Mesendoderm (in vitro differentiated cells): ENCODE measurements at regions not wholly inside any gene's neighbourhood (a gene's known extent, or its start where the extent isn't known, plus 50 kb on each side); places are given as distances from the start of the nearest gene placed in this dataset.
A peak's percentile ranks its signal among the peaks of the same experiment; 100 is the strongest.

Source experiments
- DNase-seq: peaks from one replicate; pipeline ENCODE4 v3.0.0; 2013
- H2AK5ac ChIP-seq: 2 replicates; pipeline ENCODE4 v1.6.1; 2013; ENCODE audit warnings: low read length, inconsistent platforms
- H2BK120ac ChIP-seq: 2 replicates; pipeline ENCODE4 v1.6.1; 2013; ENCODE audit warnings: low read depth, mild to moderate bottlenecking, low read length, moderate library complexity, mixed read lengths
- H2BK15ac ChIP-seq: replicated peaks from 2 replicates; pipeline ENCODE4 v1.6.1; 2013; ENCODE audit warnings: low read depth, mild to moderate bottlenecking, moderate library complexity
- H2BK5ac ChIP-seq: 2 replicates; pipeline ENCODE4 v1.6.1; 2013; ENCODE audit warnings: low read length, inconsistent platforms
- H3K18ac ChIP-seq: 2 replicates; pipeline ENCODE4 v1.6.1; 2013; ENCODE audit warnings: mild to moderate bottlenecking, low read length, mixed read lengths
- H3K23ac ChIP-seq: one replicate; pipeline ENCODE4 v1.6.1; 2013; ENCODE audit warnings: low read length
- H3K27ac ChIP-seq: 2 replicates; pipeline ENCODE4 v1.5.1; 2013; ENCODE audit warnings: low read depth, mild to moderate bottlenecking, inconsistent platforms, low read length, moderate library complexity
- H3K27me3 ChIP-seq: 2 replicates; pipeline ENCODE4 v1.6.1; 2013; ENCODE audit warnings: low read length, control low read depth, mild to moderate bottlenecking, inconsistent platforms; ENCODE audit not compliant: insufficient read depth, poor library complexity
- H3K36me3 ChIP-seq: 2 replicates; pipeline ENCODE4 v1.6.1; 2013; ENCODE audit warnings: low read length, inconsistent platforms; ENCODE audit not compliant: control insufficient read depth, insufficient read depth
- H3K4ac ChIP-seq: one replicate; pipeline ENCODE4 v1.6.1; 2013; ENCODE audit warnings: low read depth, mild to moderate bottlenecking, low read length, moderate library complexity
- H3K4me1 ChIP-seq: 2 replicates; pipeline ENCODE4 v1.6.1; 2013; ENCODE audit warnings: low read depth, low read length, inconsistent platforms; ENCODE audit not compliant: control insufficient read depth
- H3K4me2 ChIP-seq: 2 replicates; pipeline ENCODE4 v1.6.1; 2013; ENCODE audit warnings: low read length
- H3K4me3 ChIP-seq: 2 replicates; pipeline ENCODE4 v1.5.1; 2013; ENCODE audit warnings: mild to moderate bottlenecking, low read length
- H3K56ac ChIP-seq: one replicate; pipeline ENCODE4 v1.6.1; 2013; ENCODE audit warnings: low read length
- H3K79me1 ChIP-seq: 2 replicates; pipeline ENCODE4 v1.6.1; 2013; ENCODE audit warnings: low read length, inconsistent platforms
- H3K79me2 ChIP-seq: 2 replicates; pipeline ENCODE4 v1.6.1; 2013; ENCODE audit warnings: mild to moderate bottlenecking, low read length; ENCODE audit not compliant: control insufficient read depth, insufficient read depth
- H3K9ac ChIP-seq: 2 replicates; pipeline ENCODE4 v1.6.1; 2013; ENCODE audit warnings: low read length, inconsistent platforms
- H4K5ac ChIP-seq: one replicate; pipeline ENCODE4 v1.6.1; 2013; ENCODE audit warnings: low read length
- H4K8ac ChIP-seq: one replicate; pipeline ENCODE4 v1.6.1; 2013; ENCODE audit warnings: low read depth, mild to moderate bottlenecking, control low read depth, low read length, moderate library complexity
- WGBS: extraction: QIAGEN DNeasy Blood & Tissue Kit; methylation state at CpG from one replicate; pipeline ENCODE4 v1.1.7; 2013; ENCODE audit warnings: low lambda C conversion rate, missing lambda C conversion rate; ENCODE audit not compliant: insufficient coverage; ENCODE audit errors: extremely low coverage; 5-methylcytosine and 5-hydroxymethylcytosine counted together

DNA sequence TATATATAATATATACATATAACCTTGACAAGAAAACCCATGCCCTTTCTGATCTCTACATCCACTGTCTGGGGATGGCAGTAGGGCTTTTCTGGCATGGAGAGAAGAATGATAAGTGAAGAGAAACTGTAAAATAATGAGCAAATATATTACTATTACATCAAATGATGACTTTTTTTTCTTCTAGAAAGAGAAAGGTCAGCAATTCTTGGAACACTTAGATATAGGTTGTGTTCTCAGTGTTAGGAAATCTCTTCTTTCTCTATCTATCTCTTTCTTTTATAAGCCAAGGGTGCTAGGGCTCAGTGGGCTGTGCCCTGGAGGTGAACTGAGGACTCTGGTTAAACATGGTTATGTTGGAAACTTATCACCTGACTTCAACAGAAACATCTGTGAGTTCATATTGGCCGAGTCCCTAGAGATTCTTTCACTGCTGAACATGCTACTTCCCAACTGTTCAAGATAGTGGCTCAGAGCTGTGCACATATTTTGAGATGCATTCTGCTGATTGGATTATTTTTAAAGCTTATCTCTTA is 265.1 kb downstream of the GBA3 start:
- Histone ChIP-seq H3K36me3 (no peaks in the 10 kb centered on the region), H2BK120ac (no peak overlapping the region), H3K4me2 (no peak overlapping the region), H3K27ac (no peak overlapping the region), H4K8ac (no peak overlapping the region), H3K4me3 (no peak overlapping the region), H3K56ac (no peak overlapping the region), H3K79me2 (no peaks in the 10 kb centered on the region), H3K4me1 (no peaks in the 10 kb centered on the region), H3K9ac (no peak overlapping the region), H2AK5ac (no peak overlapping the region), H3K4ac (no peak overlapping the region), H3K79me1 (no peaks in the 10 kb centered on the region), H2BK15ac (no peak overlapping the region), H4K5ac (no peak overlapping the region), H3K18ac (no peak overlapping the region), H3K23ac (no peak overlapping the region), H3K27me3 (no peaks in the 10 kb centered on the region), H2BK5ac (no peak overlapping the region)
- no CpG with 5 or more reads among the region's 1 CpG for WGBS
- DNase-seq, result no peak

- Histone ChIP-seq H4K8ac (no peak overlapping the region), H3K23ac (no peak overlapping the region), H3K4me2 (no peak overlapping the region), H2BK5ac (no peak overlapping the region), H2BK120ac (no peak overlapping the region), H3K79me1 (no peaks in the 10 kb centered on the region), H3K27ac (no peak overlapping the region), H3K4me3 (no peak overlapping the region), H3K9ac (no peak overlapping the region), H2AK5ac (no peak overlapping the region), H3K18ac (no peak overlapping the region), H3K4me1 (no peaks in the 10 kb centered on the region), H3K56ac (no peak overlapping the region), H3K36me3 (no peaks in the 10 kb centered on the region), H2BK15ac (no peak overlapping the region), H3K27me3 (no peaks in the 10 kb centered on the region), H4K5ac (no peak overlapping the region), H3K79me2 (no peaks in the 10 kb centered on the region), H3K4ac (no peak overlapping the region)
- no peak for DNase-seq
- WGBS, result no CpG with 5 or more reads among the region's 6 CpGs
Measured at GRCh38 chr4:22949161-22949855, 256.6 kb downstream of the GBA3 start.

- no peak overlapping the region for H3K4ac ChIP-seq
- no CpG with 5 or more reads among the region's 5 CpGs for WGBS
- H3K18ac ChIP-seq, result no peak overlapping the region
- H3K4me3 ChIP-seq, result no peak overlapping the region
- H3K36me3 ChIP-seq, result no peaks in the 10 kb centered on the region
- H2AK5ac ChIP-seq, result no peak overlapping the region
- no peak overlapping the region for H2BK120ac ChIP-seq
- no peak overlapping the region for H3K23ac ChIP-seq
- H3K56ac ChIP-seq, result no peak overlapping the region
- no peak overlapping the region for H2BK15ac ChIP-seq
- H3K27me3 ChIP-seq, result no peaks in the 10 kb centered on the region
- H4K5ac ChIP-seq, result no peak overlapping the region
- no peaks in the 10 kb centered on the region for H3K79me1 ChIP-seq
- no peak for DNase-seq
- H3K27ac ChIP-seq, result no peak overlapping the region
- H4K8ac ChIP-seq, result no peak overlapping the region
- H3K9ac ChIP-seq, result no peak overlapping the region
- no peak overlapping the region for H2BK5ac ChIP-seq
- H3K4me1 ChIP-seq, result no peaks in the 10 kb centered on the region
- no peak overlapping the region for H3K4me2 ChIP-seq
- H3K79me2 ChIP-seq, result no peaks in the 10 kb centered on the region
Measured at GRCh38 chr4:22947851-22948250, 255.1 kb downstream of the GBA3 start.

DNA sequence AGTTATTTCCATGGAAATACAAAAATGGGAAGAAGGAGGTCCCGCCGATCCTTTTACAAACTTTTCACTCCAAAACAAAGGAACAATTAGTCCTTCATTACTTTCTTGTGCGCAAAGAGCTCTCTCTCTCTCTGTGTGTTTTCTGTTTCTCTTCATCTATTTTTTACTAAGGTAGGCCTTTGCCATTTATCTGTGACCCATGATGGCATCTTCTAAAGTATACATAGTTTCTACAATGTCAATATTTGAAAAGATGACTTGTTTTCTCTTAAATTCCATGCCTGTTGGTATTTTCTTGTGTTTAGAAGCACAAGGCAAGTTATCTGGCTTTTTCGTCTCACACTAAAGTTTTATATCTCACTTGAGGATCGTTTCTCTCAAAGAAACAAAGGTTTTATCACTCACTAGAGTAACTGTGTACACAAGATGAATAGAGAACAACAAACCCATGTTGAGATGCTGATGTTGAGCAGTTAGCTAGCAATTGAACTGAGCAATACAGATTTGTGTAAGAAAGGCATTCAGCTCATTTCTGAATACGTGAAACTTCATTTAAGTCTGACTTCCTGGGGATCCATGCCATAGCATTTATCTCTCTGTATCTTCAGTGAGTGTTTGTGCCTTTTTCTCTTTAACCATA is 250.3 kb downstream of the GBA3 start:
- no peak overlapping the region for H3K56ac ChIP-seq
- H3K4me3 ChIP-seq, result no peak overlapping the region
- no peak overlapping the region for H2BK15ac ChIP-seq
- no peak overlapping the region for H3K27ac ChIP-seq
- H4K8ac ChIP-seq, result no peak overlapping the region
- H4K5ac ChIP-seq, result no peak overlapping the region
- H3K27me3 ChIP-seq, result no peaks in the 10 kb centered on the region
- no peak overlapping the region for H3K4me2 ChIP-seq
- H3K9ac ChIP-seq, result no peak overlapping the region
- no peaks in the 10 kb centered on the region for H3K4me1 ChIP-seq
- no CpG with 5 or more reads among the region's 6 CpGs for WGBS
- H3K79me1 ChIP-seq, result no peaks in the 10 kb centered on the region
- no peak overlapping the region for H3K4ac ChIP-seq
- H2AK5ac ChIP-seq, result no peak overlapping the region
- no peak overlapping the region for H3K18ac ChIP-seq
- no peak overlapping the region for H2BK120ac ChIP-seq
- DNase-seq, result peak; percentile 31
- no peak overlapping the region for H2BK5ac ChIP-seq
- no peak overlapping the region for H3K23ac ChIP-seq
- H3K79me2 ChIP-seq, result no peaks in the 10 kb centered on the region
- no peaks in the 10 kb centered on the region for H3K36me3 ChIP-seq

DNA sequence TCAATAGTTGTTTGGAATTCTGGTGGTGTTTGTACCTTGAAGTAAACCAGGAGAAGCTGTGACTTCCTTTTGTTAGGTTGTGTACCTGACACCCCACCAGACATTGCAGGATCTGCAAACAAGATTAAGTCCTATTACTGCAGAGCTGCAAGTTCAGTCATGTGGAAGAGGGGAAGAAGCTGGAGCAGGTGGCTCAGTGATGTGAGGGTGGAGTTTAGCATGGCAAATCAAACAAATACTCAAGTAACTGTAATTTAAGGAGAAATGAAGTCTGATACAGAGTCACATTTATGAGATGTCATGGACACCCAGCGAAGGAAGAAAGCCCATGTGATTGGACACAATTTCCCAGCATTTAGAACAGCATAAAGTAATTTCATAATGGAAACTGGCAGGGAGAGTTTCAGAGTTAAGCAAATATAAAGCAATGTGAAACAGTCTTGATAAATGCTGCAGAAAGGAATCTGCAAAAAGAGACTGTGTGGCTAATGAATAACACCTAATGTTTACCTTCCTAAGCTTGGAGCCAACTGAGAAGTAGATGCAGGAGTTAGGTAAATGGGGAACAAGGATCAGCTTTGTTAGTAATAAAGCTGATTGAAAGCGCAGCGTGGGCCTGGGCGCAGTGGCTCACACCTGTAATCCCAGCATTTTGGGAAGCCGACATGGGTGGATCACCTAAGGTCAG is 249.1 kb downstream of the GBA3 start:
- no peak overlapping the region for H3K4me2 ChIP-seq
- H3K9ac ChIP-seq, result no peak overlapping the region
- no peak overlapping the region for H3K27ac ChIP-seq
- H4K5ac ChIP-seq, result no peak overlapping the region
- no peak overlapping the region for H3K4ac ChIP-seq
- peak; percentile 11 for DNase-seq
- H2BK120ac ChIP-seq, result no peak overlapping the region
- H3K4me3 ChIP-seq, result no peak overlapping the region
- no peaks in the 10 kb centered on the region for H3K79me1 ChIP-seq
- no peak overlapping the region for H2BK5ac ChIP-seq
- H3K56ac ChIP-seq, result no peak overlapping the region
- H3K79me2 ChIP-seq, result no peaks in the 10 kb centered on the region
- H3K36me3 ChIP-seq, result no peaks in the 10 kb centered on the region
- H2BK15ac ChIP-seq, result no peak overlapping the region
- no peaks in the 10 kb centered on the region for H3K27me3 ChIP-seq
- WGBS, result no CpG with 5 or more reads among the region's 5 CpGs
- no peak overlapping the region for H2AK5ac ChIP-seq
- no peak overlapping the region for H3K23ac ChIP-seq
- H3K4me1 ChIP-seq, result no peaks in the 10 kb centered on the region
- H3K18ac ChIP-seq, result no peak overlapping the region
- no peak overlapping the region for H4K8ac ChIP-seq
